T-cell (primary cell): ENCODE measurements at regions not wholly inside any gene's neighbourhood (a gene's known extent, or its start where the extent isn't known, plus 50 kb on each side); places are given as distances from the start of the nearest gene placed in this dataset.

Experiments used
- ATAC-seq, 4 experiments: fragments of 200-7000 bp in 3 of 4; fragments of 150-1000 bp in 1 of 4; cut with Tn5 transposase; replicated peaks in 1 of 4; 1 replicate in 3 of 4; 2 replicates in 1 of 4; pipeline ENCODE4 v1.10.0; 2021; ENCODE audit warnings: moderate library complexity in 3 of 4, mild to moderate bottlenecking in 2 of 4, moderate number of reproducible peaks in 1 of 4
- CTCF ChIA-PET, 2 donors: fragments of 300-600 bp; sonication (Branson Sonifier 250); formaldehyde crosslinking; loops; one replicate each; lab custom pipeline; 2022; ENCODE audit warnings: antibody characterized with exemption in 2 of 2; lab: Charles Lee
- POLR2A ChIA-PET, 2 donors: fragments of 300-600 bp; sonication (Branson Sonifier 250); formaldehyde crosslinking; loops; one replicate each; lab custom pipeline; 2022; ENCODE audit warnings: antibody characterized with exemption in 2 of 2; lab: Charles Lee
- DNase-seq, 35 experiments: peaks; one replicate each; pipeline versions ENCODE4 v3.0.0 to v3.0.0-alpha.2; 2013 to 2023
- H3K27ac ChIP-seq: one replicate; pipeline ENCODE4 v1.5.1; 2013; ENCODE audit warnings: low read length
- H3K27me3 ChIP-seq, 2 experiments: replicated peaks in 1 of 2; 1 replicate in 1 of 2; 2 replicates in 1 of 2; pipeline versions ENCODE4 v1.6.1 to v1.7.0; 2013; ENCODE audit warnings: low read length in 1 of 2, mixed read lengths in 1 of 2; ENCODE audit not compliant: control insufficient read depth in 2 of 2, insufficient read depth in 2 of 2; ENCODE audit errors: extremely low read depth in 1 of 2
- H3K36me3 ChIP-seq, 2 donors: 1 replicate in 1 of 2; 2 replicates in 1 of 2; pipeline versions ENCODE4 v1.6.1 to v1.7.0; 2013; ENCODE audit warnings: low read length in 1 of 2; ENCODE audit not compliant: control insufficient read depth in 2 of 2, insufficient read depth in 1 of 2; ENCODE audit errors: extremely low read depth in 1 of 2
- H3K4me1 ChIP-seq, 2 experiments: 1 replicate in 1 of 2; 2 replicates in 1 of 2; pipeline versions ENCODE4 v1.6.1 to v1.7.0; 2013; ENCODE audit warnings: low read length in 2 of 2, mixed read lengths in 1 of 2; ENCODE audit not compliant: insufficient read depth in 2 of 2, control insufficient read depth in 1 of 2; ENCODE audit errors: extremely low read depth in 1 of 2
- H3K4me3 ChIP-seq, 2 donors: 1 replicate in 1 of 2; 2 replicates in 1 of 2; pipeline versions ENCODE4 v1.5.1 to v1.7.0; 2013; ENCODE audit warnings: mild to moderate bottlenecking in 2 of 2, low read length in 1 of 2, moderate library complexity in 1 of 2; ENCODE audit not compliant: control insufficient read depth in 1 of 2; ENCODE audit errors: extremely low read depth in 1 of 2
- H3K9me3 ChIP-seq: 2 replicates; pipeline ENCODE4 v1.7.0; 2013
- H3K27ac Mint-ChIP-seq, 2 donors: one replicate each; pipeline ENCODE4 v1.8.0; 2020 to 2021; ENCODE audit warnings: mild to moderate bottlenecking in 2 of 2, mixed read lengths in 2 of 2
- H3K27me3 Mint-ChIP-seq, 2 donors: one replicate each; pipeline ENCODE4 v1.8.0; 2021 to 2022; ENCODE audit warnings: mixed read lengths in 2 of 2
- H3K36me3 Mint-ChIP-seq: one replicate; pipeline ENCODE4 v1.8.0; 2021; ENCODE audit warnings: mixed read lengths
- H3K4me1 Mint-ChIP-seq, 3 donors: one replicate each; pipeline ENCODE4 v1.8.0; 2020 to 2022; ENCODE audit warnings: mixed read lengths in 3 of 3, mild to moderate bottlenecking in 1 of 3
- H3K4me3 Mint-ChIP-seq, 3 donors: one replicate each; pipeline ENCODE4 v1.8.0; 2020 to 2022; ENCODE audit warnings: mild to moderate bottlenecking in 3 of 3, mixed read lengths in 3 of 3, moderate library complexity in 3 of 3
- H3K9me3 Mint-ChIP-seq, 3 donors: one replicate each; pipeline ENCODE4 v1.8.0; 2020 to 2022; ENCODE audit warnings: mixed read lengths in 3 of 3
- WGBS: methylation state at CpG from one replicate; pipeline ENCODE4 v1.1.5; 2013; ENCODE audit warnings: missing lambda C conversion rate; ENCODE audit not compliant: insufficient coverage; 5-methylcytosine and 5-hydroxymethylcytosine counted together

DNA sequence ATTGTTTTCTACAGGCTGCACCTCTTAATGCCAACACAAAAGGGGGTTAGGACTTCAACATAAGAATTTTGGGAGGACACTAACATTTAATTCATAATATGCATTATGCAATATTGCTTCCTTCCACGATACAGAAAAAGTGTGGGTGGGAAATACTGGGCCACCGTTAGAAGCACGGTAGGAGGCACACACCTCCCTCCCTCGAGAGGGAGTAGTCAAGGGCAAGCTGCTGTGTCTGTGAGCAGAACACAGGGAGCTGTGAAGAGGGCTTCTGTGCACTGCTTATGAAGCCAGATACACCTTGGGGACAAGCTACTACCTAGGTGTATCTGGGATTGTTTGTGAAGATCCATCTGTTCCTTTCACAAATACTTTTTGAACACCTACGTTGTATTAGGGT, 109.3 kb upstream of the PLET1 start:
- H3K9me3 Mint-ChIP-seq: no peaks in the 10 kb centered on the region
- H3K4me1 ChIP-seq: no peaks in the 10 kb centered on the region
- no peaks in the 10 kb centered on the region for H3K27me3 Mint-ChIP-seq
- 80% methylated on average over 4 of the region's 5 CpGs for WGBS
- H3K27ac Mint-ChIP-seq: no peak overlapping the region
- ChIA-PET POLR2A (no interaction called here), CTCF (no interaction called here)
- H3K4me3 ChIP-seq: no peak overlapping the region
- ATAC-seq: no peak
- no peak overlapping the region for H3K4me3 Mint-ChIP-seq
- no peak overlapping the region for H3K27ac ChIP-seq
- peaks cover 13% of the 10 kb centered on the region for H3K36me3 Mint-ChIP-seq
- no peaks in the 10 kb centered on the region for H3K27me3 ChIP-seq
- H3K9me3 ChIP-seq: no peaks in the 10 kb centered on the region
- no peak for DNase-seq
- H3K4me1 Mint-ChIP-seq: no peaks in the 10 kb centered on the region
- no peaks in the 10 kb centered on the region for H3K36me3 ChIP-seq

DNA sequence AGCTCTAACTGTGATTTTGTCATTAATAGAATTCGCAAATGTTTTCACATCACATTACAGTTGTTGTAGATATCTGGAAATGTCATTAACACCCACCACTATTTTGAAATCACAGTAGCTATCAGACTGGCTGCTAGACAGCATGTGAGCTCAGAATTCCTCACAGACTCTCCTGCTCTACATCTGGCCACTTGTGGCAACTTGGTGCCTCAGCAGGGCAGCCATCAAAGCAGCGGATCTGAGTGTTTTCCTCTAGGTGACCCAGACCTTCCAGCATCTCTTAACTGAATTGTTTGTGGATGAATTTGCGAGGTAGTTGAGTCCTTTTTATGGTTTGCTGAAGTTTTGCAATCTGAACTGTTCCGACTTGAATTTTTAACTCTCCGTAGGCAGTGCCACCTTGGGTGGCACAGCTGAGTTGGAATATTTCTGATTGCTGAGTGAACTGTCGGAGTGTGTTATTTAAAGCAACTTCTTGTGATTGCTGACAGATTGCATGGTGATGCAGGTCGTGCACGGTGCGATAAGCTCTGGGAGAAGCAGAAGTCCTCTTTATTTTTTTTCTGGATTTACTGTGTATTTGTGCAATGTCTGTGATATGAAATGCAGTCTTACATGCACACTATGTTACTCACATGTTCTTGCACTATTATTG, 114.0 kb upstream of the PLET1 start:
- DNase-seq: no peak
- Mint-ChIP-seq H3K27me3 (no peaks in the 10 kb centered on the region), H3K36me3 (peaks cover 7% of the 10 kb centered on the region), H3K4me1 (no peaks in the 10 kb centered on the region), H3K9me3 (no peaks in the 10 kb centered on the region), H3K4me3 (no peak overlapping the region), H3K27ac (no peak overlapping the region)
- Histone ChIP-seq H3K4me1 (no peaks in the 10 kb centered on the region), H3K9me3 (no peaks in the 10 kb centered on the region), H3K36me3 (no peaks in the 10 kb centered on the region), H3K27ac (no peak overlapping the region), H3K27me3 (no peaks in the 10 kb centered on the region), H3K4me3 (no peak overlapping the region)
- 87% methylated on average over 4 of the region's 9 CpGs for WGBS
- CTCF ChIA-PET: no interaction called here
- ATAC-seq: no peak
- POLR2A ChIA-PET: no interaction called here

DNA sequence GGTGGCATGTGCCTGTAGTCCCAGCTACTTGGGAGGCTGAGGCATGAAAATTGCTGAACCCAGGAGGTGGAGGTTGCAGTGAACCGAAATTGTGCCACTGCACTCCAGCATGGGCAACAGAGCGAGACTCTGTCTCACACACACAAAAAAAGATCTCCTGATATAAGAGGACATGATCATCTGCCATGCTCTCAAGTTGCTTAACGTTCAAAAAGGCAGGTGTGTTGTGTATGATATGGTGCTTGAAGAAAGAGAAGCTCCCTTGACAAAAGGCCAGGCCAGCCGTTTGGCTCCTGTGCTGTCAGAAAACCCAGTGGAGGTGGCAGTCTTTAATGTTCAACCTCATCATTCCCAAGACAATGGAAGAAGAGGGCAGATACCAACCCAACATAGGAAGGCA, 117.3 kb upstream of the PLET1 start:
- WGBS: 100% methylated on average over 1 of the region's 4 CpGs
- CTCF ChIA-PET: no interaction called here

GRCh38 chr11:112380464-112380863, 119.8 kb upstream of the PLET1 start:
- H3K27me3 Mint-ChIP-seq: no peaks in the 10 kb centered on the region

More for the DNA sequence above, 117.3 kb upstream of the PLET1 start:
- no peak for DNase-seq
- H3K4me1 ChIP-seq: no peaks in the 10 kb centered on the region
- no peak overlapping the region for H3K27ac ChIP-seq
- H3K9me3 ChIP-seq: no peaks in the 10 kb centered on the region
- H3K36me3 ChIP-seq: no peaks in the 10 kb centered on the region
- no peaks in the 10 kb centered on the region for H3K9me3 Mint-ChIP-seq
- H3K4me3 Mint-ChIP-seq: no peak overlapping the region
- peaks cover 7% of the 10 kb centered on the region for H3K36me3 Mint-ChIP-seq
- POLR2A ChIA-PET: no interaction called here
- ATAC-seq: no peak
- H3K4me1 Mint-ChIP-seq: no peaks in the 10 kb centered on the region
- no peak overlapping the region for H3K4me3 ChIP-seq
- no peaks in the 10 kb centered on the region for H3K27me3 Mint-ChIP-seq
- H3K27ac Mint-ChIP-seq: no peak overlapping the region
- peaks cover 0 to 3% of the 10 kb centered on the region in 2 experiments for H3K27me3 ChIP-seq

GRCh38 chr11:112381578-112381977, 120.9 kb upstream of the PLET1 start:
- Histone ChIP-seq H3K9me3 (no peaks in the 10 kb centered on the region), H3K4me3 (no peak overlapping the region), H3K4me1 (no peaks in the 10 kb centered on the region), H3K36me3 (no peaks in the 10 kb centered on the region), H3K27me3 (peaks cover 0 to 3% of the 10 kb centered on the region in 2 experiments), H3K27ac (no peak overlapping the region)
- no peak overlapping the region for H3K4me3 Mint-ChIP-seq
- ChIA-PET POLR2A (no interaction called here), CTCF (interaction anchor here in 1 of 2 donors (0.7 to 0.8 kb wide), 2 partner anchors 50 to 89 kb away, joined by 3 to 5 read pairs; no protein-coding TSS in a partner anchor)
- ATAC-seq: no peak
- H3K27ac Mint-ChIP-seq: no peak overlapping the region
- H3K36me3 Mint-ChIP-seq: no peaks in the 10 kb centered on the region
- peaks cover 0 to 3% (median 0%) of the 10 kb centered on the region in 3 donors for H3K9me3 Mint-ChIP-seq
- DNase-seq: no peak
- no peaks in the 10 kb centered on the region for H3K4me1 Mint-ChIP-seq
- WGBS: 90% methylated on average over 3 of the region's 5 CpGs
- no peaks in the 10 kb centered on the region for H3K27me3 Mint-ChIP-seq

More at GRCh38 chr11:112380464-112380863, 119.8 kb upstream of the PLET1 start:
- no peak overlapping the region for H3K27ac ChIP-seq
- H3K4me1 ChIP-seq: no peaks in the 10 kb centered on the region
- H3K36me3 Mint-ChIP-seq: no peaks in the 10 kb centered on the region
- H3K9me3 ChIP-seq: no peaks in the 10 kb centered on the region
- POLR2A ChIA-PET: no interaction called here
- H3K4me3 ChIP-seq: no peak overlapping the region
- no peaks in the 10 kb centered on the region for H3K4me1 Mint-ChIP-seq
- H3K9me3 Mint-ChIP-seq: peaks cover 0 to 3% (median 0%) of the 10 kb centered on the region in 3 donors
- H3K36me3 ChIP-seq: no peaks in the 10 kb centered on the region
- WGBS: 93% methylated on average over 9 of the region's 9 CpGs
- no peak for ATAC-seq
- no peak overlapping the region for H3K27ac Mint-ChIP-seq
- DNase-seq: no peak
- H3K4me3 Mint-ChIP-seq: no peak overlapping the region
- CTCF ChIA-PET: no interaction called here
- peaks cover 0 to 3% of the 10 kb centered on the region in 2 experiments for H3K27me3 ChIP-seq

GRCh38 chr11:112382561-112382960, 121.9 kb upstream of the PLET1 start:
- H3K27ac ChIP-seq: no peak overlapping the region
- peaks cover 0 to 3% of the 10 kb centered on the region in 2 experiments for H3K27me3 ChIP-seq
- no peaks in the 10 kb centered on the region for H3K4me1 ChIP-seq
- H3K9me3 ChIP-seq: no peaks in the 10 kb centered on the region
- no peaks in the 10 kb centered on the region for H3K36me3 ChIP-seq
- DNase-seq (no peak), ATAC-seq (no peak)
- H3K4me3 ChIP-seq: no peak overlapping the region
- Mint-ChIP-seq H3K9me3 (peaks cover 0 to 3% (median 0%) of the 10 kb centered on the region in 3 donors), H3K36me3 (no peaks in the 10 kb centered on the region), H3K4me1 (no peaks in the 10 kb centered on the region), H3K27me3 (no peaks in the 10 kb centered on the region), H3K4me3 (no peak overlapping the region), H3K27ac (no peak overlapping the region)
- 71% methylated on average over 2 of the region's 5 CpGs for WGBS
- POLR2A ChIA-PET: no interaction called here
- CTCF ChIA-PET: no interaction called here
